HS-27A (cell line): ENCODE measurements at regions not wholly inside any gene's neighbourhood (a gene's known extent, or its start where the extent isn't known, plus 50 kb on each side); places are given as distances from the start of the nearest gene placed in this dataset.
"Not testable (repeated sequence)": the region's sequence is repeated elsewhere in the genome, so short reads cannot be mapped to it uniquely, and the experiment has no call there.

Experiments
- DNase-seq: peaks from one replicate; pipeline ENCODE4 v3.0.0-alpha.2; 2012; ENCODE audit warnings: low read depth, missing footprints

DNA sequence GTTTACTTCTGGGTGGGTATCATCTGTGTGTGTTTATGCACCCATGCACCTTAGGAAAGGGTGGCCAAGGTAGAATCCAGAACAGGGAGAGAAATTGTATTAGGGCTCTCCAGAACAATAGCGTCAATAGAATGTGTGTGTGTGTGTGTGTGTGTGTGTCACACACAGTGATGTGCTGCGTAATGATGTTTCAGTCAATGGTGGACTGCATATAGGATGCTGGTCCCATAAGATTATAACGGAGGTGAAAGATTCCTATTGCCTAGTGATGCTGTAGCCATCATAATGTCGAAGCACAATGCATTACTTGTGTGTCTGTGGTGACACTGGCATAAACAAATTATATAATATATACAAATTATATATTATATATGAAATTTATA is 69.3 kb upstream of the PRR23C start:
- no peak for DNase-seq

DNA sequence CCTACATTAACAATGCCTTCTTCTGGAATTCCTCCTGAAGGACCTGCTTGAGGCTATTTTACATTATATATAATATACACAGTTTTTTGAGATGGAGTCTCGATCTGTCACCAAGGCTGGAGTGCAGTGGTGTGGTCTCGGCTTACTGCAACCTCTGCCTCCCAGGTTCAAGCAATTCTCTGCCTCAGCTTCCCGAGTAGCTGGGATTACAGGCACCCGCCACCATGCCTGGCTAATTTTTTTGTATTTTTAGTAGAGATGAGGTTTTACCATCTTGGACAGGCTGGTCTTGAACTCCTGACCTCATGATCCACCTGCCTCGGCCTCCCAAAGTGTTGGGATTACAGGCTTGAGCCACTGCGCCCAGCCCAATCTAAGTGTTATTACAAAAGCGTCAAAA is 71.9 kb upstream of the PRR23C start:
- not testable (repeated sequence) for DNase-seq

DNA sequence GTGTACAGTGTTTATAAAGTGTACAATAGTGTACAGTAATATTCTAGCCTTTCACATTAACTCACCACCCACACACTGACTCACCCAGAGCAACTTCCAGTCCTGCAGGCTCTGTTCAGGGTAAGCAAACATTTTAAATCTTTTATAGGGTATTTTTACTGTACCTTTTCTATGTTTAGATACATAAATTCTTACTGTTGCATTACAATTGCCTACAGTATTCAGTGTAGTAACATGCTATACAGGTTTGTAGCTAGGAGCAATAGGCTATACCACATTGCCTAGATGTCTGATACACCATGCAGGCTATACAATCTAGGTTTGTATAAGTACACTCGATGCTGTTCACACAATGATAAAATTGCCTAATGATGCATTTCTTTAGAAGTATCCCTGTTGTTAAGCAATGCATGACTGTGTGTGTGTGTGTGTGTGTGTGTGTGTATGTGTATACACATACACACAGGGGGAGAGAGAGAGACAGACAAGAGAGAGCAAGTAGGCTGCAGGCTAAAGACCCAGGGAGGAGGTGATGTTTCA is 72.5 kb upstream of the PRR23C start:
- DNase-seq = no peak

DNA sequence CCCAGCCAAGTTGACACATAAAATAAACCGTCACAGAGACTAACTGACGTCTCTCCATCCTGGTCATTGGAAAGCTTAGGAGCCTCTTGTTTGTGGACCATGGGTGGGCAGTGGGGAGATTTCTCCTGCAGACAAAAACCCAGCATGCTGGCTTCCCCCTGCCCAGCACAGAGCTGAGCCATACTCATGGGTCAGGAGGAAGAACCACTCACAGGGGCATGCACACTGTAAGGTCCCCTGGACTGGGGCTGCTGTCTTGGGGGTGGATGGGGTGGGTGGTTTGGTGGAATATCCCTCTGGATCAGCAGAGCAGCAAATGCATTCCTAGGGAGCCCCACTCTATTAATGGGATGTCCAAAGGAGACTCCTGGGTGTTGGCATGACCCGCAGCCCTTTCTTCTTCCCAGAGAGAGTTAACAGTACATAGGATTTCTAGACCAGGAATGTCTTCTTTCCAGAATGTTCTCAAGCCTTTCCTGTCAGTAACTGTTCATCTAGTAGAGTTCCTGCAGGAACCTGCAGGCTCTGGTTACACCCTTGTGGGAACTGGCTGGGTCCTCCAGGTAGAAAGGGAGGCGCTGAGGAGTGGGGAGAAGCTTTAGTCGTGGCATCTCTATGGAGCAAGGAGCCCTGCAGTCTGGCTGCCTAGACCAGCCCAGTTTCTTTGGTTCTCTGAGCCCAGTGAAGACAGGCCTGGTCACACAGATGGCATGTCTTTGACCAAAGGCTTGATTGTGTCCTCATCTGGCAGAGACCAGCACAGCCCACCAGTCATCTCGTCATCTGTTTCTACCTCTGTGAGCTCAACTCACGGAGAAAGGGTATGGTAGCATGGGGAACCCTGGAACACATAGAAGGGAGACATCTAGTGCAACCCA is 73.4 kb upstream of the PRR23C start:
- no peak for DNase-seq

DNA sequence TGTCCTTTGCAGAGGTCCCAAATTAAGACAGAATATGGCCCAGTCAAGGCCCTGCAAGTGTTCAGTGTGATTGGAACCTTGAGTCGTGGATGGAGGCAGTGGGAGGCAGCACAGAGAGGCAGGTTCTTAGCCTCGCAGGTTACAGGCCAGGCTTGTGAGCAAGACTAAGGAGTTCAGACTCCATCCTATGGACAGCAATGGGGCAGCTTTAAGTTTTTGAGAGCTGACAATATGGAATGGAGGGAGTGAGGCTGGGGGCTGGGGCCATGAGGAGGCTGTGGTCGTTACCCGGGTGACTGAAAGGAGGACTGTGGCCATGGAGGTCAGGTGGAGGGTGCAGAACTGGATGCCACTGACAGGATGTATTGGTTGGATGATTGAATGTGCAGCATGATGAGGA is 74.1 kb upstream of the PRR23C start:
- no peak for DNase-seq

DNA sequence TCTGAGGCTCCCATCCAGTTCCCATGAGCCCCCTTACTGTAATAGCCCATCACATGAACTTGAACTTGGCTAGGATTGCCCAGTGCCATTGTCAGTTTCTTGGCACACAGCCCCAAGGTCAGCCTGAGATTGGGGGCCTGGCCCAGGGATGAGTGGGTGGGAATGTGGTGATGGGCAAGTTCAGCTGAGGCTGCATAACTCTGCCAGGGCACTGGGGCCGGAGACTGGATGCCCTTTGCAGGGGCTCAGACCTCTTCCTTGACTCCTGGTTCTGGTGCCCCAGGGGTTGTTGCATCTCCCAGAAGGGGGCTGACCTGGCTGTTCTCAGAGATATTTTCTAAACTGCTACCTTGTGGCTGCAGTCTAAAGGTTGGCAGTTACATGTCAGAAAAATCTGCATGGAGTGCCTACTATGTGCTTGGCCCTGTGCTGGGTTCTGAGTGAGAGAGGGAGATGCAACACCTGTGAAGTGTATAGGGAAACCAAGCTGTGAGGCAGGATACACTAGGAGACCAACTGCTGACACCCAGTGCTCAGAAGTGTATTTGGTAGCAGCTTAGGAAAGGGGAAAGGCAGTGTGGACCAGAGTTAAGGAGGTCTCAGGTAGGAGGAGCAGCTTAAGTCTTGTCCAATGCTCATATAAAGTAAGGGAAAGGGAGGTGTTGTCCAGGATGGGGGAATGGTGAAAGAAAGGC is 74.8 kb upstream of the PRR23C start:
- no peak for DNase-seq

DNA sequence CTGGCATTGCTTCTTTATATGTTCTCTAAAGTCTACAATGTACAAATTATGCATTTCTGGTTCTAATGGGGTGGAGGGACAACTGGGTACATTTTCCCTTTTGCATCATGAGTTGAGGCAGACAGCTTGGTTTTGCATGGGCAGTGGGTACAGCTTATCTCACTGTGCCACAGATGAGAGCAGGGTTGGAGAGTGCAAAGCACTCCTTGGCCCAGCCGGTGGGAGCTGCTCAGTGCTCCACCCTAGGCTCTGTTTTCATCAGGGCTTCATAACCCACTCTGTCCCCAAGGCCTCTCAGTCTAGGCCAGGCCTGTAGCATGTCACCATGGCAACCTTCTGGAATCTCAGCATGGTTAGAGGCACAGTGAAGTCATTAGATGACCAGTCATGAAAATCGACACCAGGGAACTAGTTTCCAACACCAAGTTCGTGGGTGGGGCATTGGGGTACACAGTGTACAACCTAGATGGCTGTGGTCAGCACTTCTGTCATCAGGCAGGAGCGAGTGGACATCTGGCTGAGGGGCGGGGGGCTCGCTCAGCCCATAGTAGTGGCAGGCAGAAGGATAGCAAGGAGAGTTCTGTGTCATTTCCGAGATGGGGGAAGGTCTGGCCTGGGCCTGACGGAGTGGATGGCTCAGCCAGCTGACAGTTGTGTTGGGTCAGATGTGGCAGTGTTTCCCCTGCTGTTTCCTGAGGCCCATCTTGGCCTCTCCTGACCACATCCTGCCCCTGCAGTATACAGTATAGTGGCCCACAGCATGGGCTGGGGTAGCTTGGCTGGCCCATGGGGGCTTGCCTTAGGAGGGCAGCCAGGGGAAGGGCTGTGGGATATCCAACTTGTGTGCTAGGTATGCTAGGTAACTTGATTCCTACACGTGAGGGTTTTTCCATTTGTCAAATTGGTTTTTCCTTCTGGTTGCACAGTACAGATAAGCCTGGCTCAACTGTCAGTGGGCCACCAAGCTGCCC is 75.7 kb upstream of the PRR23C start:
- DNase-seq = no peak

DNA sequence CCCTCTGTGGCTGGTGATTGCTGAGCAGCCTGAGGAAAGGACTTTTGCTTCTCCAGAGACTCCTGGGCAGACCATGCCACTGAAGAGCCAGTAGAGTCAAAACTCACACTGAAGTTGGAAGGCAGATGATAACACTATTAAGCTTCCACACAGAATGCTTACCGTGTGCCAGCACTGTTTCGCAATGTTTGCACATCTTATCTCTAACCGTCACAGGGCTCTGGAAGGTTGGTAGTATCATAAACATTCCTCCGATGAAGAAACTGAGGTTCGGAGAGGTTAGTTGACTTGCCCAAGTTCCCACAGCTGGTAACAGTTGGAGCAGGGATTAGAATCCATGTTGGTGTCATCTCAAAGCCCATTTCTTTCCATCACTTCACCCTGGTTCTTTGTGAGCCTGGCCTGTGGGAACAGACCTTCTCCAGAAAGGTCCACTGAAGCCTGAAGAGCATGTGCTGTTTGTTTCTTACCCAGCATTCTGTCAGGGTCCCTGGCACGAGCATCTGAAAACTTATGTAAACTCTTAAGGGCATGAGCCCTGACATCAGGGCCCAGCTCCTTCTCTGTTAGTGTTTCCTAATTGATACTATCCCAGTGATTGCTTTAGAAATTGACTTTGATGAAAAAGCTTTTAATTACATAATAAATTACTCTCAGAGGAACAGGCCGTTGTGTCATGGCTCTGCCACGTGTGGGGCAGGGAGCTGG is 77.0 kb upstream of the PRR23C start:
- no peak for DNase-seq

DNA sequence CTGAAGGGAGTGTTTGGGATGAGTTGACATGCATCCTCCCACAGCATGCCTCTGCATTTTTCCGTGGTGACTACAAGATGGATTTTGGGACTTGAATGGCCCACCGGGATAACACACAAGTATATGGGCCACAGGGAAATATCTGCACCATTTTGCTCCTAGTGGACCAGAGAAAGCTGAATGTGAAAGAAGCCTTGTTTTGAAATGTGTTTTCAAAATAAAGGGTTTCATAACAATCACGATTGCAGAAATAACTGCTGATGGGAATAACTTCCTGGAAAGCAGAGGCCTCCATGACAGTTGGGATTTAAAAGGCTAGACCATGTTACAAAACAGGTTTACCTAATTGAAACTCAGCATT is 77.5 kb upstream of the PRR23C start:
- DNase-seq = no peak

DNA sequence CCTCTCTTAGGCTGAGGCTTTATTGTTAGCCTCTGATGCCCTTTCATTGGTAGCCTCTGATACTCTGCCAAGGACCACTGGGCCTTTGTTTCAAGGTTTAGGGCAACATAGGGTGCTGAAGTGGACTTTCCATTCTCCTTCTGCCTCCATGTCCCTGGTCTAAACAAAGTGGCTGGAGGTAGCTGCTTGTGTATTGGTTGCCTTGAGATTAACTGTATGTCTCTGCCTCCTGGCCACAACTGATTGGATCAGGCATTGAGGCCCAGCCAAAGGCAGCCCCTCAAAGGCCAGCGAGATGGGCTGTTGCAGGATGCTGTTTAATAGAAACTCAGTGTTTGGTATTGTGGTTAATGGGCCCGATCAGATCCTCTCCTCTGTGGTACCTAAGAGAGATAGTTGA is 77.9 kb upstream of the PRR23C start:
- DNase-seq = no peak

DNA sequence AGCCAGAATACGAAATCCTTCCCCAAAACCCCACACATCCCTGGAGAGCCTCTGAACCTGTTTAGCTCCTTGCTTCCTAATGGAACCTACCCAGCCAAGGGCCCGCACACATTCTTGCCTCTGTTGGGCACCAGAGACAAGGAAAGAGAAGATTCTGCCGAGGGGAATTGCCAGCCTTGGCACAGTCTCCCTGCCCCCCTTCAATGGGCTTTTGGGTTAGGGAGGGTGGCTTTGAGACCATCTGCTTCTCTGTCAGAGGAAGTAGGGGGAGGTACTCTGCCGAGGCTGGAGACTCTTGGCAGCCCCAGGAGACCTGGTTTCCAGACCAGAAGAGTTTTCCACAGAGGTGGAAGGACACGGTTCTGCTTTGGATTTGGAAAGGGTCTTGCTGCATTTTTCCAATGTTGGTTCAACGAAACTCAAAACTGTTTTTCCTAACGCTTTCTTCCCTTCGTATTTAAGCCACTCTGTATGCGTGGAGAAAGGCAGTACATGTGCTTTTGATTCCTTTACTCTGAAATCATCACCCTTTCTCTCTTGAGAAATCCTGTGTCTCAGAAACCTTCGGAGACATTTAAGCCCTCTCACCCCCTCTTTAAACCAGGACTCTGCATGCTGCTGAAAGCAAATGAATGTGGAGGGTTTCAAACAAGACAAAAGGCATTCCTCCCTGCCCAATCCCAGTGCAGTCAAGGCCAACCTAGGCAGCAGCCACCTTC is 78.8 kb upstream of the PRR23C start:
- DNase-seq = no peak

DNA sequence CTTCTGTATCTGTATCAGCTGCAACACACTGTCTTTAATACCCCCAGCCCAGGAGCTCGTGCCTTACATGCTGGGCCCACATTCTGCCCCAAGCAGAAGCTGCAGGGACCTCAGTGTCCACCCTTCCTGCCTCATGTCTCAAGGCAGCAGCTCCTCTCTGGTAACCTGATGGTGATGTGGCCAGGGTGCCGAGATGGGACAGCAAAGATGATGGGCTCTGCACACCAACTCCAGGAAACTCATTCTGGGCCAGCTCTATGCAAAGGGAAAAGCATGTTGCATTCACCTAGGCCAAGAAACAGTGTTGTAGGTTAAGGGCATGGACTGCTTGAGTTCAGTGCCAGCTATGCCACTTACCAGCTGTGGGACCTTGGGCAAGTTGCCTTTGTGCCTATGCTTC is 79.5 kb upstream of the PRR23C start:
- no peak for DNase-seq

DNA sequence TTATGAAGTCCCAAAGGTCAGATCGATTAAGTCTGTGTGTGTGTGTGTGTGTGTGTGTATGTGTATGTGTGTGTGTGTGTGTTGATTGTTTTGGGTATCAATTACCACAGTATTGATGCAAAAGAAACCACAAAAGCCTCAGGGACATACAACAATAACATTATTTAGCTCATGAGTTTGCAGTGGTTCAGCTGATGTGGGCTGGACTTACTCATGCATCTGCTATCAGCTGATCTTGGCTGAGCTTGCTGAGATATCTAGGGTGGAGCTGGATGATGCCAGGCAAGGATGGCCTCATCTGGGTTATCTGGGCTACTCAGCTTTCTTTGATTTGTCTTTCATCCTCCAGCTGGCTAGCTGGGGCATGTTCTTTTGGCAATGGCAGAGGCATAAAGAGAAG is 82.4 kb upstream of the PRR23C start:
- DNase-seq = no peak

DNA sequence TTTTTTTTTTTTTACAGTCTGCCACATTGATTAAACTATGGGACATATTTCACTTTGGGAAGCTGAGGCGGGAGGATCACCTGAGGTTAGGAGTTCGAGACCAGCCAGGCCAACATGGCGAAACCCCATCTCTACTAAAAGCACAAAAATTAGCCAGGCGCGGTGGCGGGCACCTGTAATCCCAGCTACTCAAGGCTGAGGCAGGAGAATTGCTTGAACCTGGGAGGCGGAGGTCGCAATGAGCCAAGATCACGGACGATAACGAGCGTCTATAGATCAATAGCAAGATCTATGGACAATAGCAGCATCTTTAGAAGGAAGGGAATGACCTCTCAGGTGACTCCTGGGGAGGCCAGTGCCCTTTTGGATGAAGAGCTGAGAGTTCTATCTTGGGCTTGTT is 82.9 kb upstream of the PRR23C start:
- DNase-seq = not testable (repeated sequence)

DNA sequence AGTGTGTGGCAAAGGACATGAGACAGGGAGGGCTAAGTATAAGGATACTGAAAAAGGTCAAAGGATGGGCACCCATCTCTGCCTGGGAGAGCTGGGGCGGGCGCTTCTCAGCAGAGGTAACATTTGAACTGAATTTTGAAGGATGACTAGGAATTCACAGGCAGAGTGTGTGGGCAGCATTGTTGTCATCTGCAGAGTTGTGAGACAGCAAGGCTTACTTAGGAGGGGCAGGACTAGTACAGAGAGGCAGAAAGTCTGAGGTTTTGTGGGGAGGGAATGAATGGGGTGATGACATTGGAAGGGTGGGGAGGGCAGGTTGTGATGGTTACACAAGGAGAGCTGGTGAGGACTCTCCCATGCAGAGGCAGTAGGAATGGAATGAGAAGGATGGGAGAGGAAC is 84.1 kb upstream of the PRR23C start:
- no peak for DNase-seq

DNA sequence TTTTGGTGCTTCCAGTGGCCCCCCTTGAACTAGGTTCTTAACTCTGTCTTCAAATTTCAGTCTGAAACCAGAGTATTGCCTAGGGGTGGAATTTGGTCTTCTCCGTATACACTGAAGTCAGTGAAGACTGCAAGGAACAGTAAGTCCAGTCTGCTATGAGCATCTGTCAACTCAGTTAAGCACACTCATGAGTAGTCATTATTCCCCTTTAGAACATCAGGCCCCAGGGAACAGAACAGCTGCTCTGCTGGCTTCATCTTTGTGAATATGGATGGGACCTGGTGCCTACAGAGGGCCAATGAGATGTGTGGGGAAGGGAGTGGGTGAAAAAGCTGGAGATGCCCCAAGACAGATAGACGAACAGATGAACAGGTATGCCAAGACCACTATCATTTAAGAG is 85.2 kb upstream of the PRR23C start:
- DNase-seq = no peak

DNA sequence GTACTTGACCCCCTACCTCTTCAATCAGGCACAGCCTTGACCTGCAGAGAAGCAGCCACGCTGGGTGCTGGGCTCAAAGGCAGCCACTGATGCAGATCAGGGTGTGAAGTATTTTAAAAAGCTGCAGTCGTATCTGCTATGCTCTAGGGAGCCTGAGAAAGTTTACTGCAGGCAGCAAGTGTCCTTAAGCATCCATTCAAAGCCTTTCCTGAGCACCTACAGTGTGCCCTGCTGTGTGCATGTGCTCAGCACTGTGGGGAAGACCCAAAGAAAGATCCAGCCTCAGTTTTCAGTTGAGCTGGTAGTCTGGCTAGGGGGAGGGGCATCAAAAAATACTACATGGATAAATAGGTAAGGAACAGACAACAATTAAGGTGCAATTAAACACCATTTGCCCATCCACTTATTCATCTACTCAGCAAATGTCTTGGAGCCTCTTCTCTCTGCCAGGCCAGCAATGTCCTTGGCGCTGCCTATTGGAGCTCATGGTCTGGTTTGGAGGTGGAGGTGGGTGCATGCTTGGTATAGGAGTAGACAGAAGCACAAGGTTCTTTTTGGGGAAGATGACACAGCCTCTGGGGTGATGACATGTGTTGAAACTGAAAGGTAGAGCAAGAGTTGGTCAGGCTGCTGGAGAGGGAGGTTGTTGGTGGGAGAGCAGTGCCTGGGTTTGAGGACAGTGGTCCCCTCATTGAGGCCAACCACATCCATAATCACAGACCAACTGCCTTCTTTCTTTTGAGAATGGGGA is 85.9 kb upstream of the PRR23C start:
- DNase-seq = no peak

DNA sequence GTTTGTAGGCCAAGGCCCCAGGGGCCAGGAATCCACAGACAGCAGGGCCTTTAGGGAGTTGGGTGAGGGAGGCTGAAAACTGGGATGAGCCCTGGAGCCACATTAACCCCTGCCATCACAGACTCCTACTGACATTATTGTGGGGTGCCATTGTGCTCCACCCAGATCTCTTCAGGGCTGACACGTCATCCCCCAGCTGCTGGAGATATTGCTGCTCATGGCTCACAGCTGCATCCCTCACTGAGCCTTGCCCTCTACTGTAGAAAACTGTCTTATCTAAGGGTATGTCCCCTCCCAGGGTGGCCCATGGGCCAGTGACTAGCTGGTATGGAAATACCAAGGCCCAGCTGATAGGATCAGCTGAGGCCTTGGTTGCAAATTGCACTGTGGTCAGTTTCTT is 87.3 kb upstream of the PRR23C start:
- DNase-seq = no peak

DNA sequence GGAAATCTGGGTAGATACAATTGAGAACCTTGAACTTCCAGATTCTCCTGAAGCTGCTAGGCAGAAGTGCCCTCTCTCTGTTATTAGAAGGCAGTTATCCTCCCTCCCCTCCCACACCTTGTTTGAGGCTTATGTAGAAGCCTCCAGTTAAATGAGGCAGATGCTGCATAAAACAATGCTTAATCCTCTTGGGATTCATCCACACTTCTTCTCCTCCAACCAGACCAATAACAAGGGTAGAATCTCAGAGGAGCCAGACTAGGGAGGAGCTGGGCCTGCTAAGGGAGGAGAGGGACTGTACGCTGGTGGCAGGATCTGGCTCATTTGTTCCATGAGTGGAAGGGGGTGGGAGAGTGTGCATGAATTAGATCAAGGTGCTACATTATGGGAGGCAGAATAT is 88.3 kb upstream of the PRR23C start:
- no peak for DNase-seq

DNA sequence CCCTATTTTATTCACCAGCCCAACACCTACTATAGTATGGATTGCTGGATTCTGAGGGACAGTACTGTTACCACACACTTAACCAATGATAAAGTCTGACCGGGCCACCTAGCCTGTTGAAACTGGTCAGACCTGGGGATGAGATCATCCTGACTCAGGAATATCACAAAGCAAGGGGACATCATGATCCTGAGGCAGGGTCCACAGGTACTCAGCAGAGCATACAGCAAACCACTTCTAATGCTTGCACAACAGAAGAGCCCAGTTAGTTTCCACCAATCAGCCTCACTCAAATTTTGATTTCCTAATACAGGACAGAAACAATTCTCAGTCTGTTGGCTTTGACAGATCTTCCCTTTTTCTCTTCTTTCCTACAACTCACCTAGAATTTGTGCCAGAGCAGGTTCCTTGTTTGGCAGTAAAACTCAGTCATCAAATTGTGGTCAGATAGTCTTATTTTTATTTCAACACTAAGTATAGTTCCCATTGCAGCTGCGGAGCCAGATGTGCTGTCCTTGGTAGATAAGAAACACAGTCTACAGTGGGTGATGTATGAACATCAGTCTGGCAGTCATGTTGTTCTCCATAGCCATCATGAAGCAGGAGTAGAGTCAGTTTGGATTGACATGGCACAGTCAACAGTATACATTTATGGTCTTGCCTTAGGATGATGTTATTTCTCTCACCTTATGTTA is 90.1 kb upstream of the PRR23C start:
- DNase-seq = no peak
